ENCODE measurements at regions not wholly inside any gene's neighbourhood (a gene's known extent, or its start where the extent isn't known, plus 50 kb on each side); places are given as distances from the start of the nearest gene placed in this dataset.

GRCh38 chr5:120852222-120852860, 388.2 kb downstream of the PRR16 start:
- H3K36me3 ChIP-seq = no peaks in the 10 kb centered on the region
- H3K4me3 ChIP-seq = no peak overlapping the region
- no peak overlapping the region for H3K27ac ChIP-seq
- H3K27me3 ChIP-seq = no peaks in the 10 kb centered on the region
- peaks cover 7% of the 10 kb centered on the region; the same call in 1 of the 2 replicates for H3K4me1 ChIP-seq
- no peaks in the 10 kb centered on the region for H3K9me3 ChIP-seq (replicated peaks)
- no peak for DNase-seq

GRCh38 chr5:120866997-120867396, 402.9 kb downstream of the PRR16 start:
- H3K36me3 ChIP-seq = no peaks in the 10 kb centered on the region
- H3K4me1 ChIP-seq = no peaks in the 10 kb centered on the region
- no peak overlapping the region for H3K4me3 ChIP-seq
- no peaks in the 10 kb centered on the region for H3K9me3 ChIP-seq (replicated peaks)
- no peak overlapping the region for H3K27ac ChIP-seq
- H3K27me3 ChIP-seq = no peaks in the 10 kb centered on the region
- DNase-seq = no peak

- Histone ChIP-seq H3K36me3 (no peaks in the 10 kb centered on the region), H3K27me3 (no peaks in the 10 kb centered on the region), H3K27ac (no peak overlapping the region), H3K4me1 (no peaks in the 10 kb centered on the region), H3K9me3 (replicated peaks) (no peaks in the 10 kb centered on the region), H3K4me3 (no peak overlapping the region)
- DNase-seq = no peak
Observed at GRCh38 chr5:120869831-120870230, 405.7 kb downstream of the PRR16 start.

GRCh38 chr5:120872297-120872696, 408.2 kb downstream of the PRR16 start:
- H3K9me3 ChIP-seq (replicated peaks) = no peaks in the 10 kb centered on the region
- H3K27ac ChIP-seq = no peak overlapping the region
- H3K4me1 ChIP-seq = no peaks in the 10 kb centered on the region
- DNase-seq = no peak
- no peaks in the 10 kb centered on the region for H3K27me3 ChIP-seq
- no peaks in the 10 kb centered on the region for H3K36me3 ChIP-seq
- H3K4me3 ChIP-seq = no peak overlapping the region

- H3K4me3 ChIP-seq = no peak overlapping the region
- no peak for DNase-seq
- H3K27ac ChIP-seq = no peak overlapping the region
- no peaks in the 10 kb centered on the region for H3K4me1 ChIP-seq
- no peaks in the 10 kb centered on the region for H3K36me3 ChIP-seq
- no peaks in the 10 kb centered on the region for H3K9me3 ChIP-seq (replicated peaks)
- H3K27me3 ChIP-seq = no peaks in the 10 kb centered on the region
Observed at GRCh38 chr5:120873083-120873482, 409.0 kb downstream of the PRR16 start.

GRCh38 chr5:120874081-120874862, 410.2 kb downstream of the PRR16 start:
- no peak overlapping the region for H3K27ac ChIP-seq
- H3K9me3 ChIP-seq (replicated peaks) = no peaks in the 10 kb centered on the region
- H3K4me1 ChIP-seq = no peaks in the 10 kb centered on the region
- no peaks in the 10 kb centered on the region for H3K36me3 ChIP-seq
- H3K27me3 ChIP-seq = no peaks in the 10 kb centered on the region
- no peak for DNase-seq
- no peak overlapping the region for H3K4me3 ChIP-seq

- no peaks in the 10 kb centered on the region for H3K27me3 ChIP-seq
- no peak for DNase-seq
- no peaks in the 10 kb centered on the region for H3K9me3 ChIP-seq (replicated peaks)
- H3K36me3 ChIP-seq = no peaks in the 10 kb centered on the region
- no peak overlapping the region for H3K27ac ChIP-seq
- H3K4me3 ChIP-seq = no peak overlapping the region
- no peaks in the 10 kb centered on the region for H3K4me1 ChIP-seq
Observed at GRCh38 chr5:120882038-120882775, 418.1 kb downstream of the PRR16 start.

GRCh38 chr5:120886351-120886860, 422.3 kb downstream of the PRR16 start:
- no peaks in the 10 kb centered on the region for H3K4me1 ChIP-seq
- H3K4me3 ChIP-seq = no peak overlapping the region
- H3K9me3 ChIP-seq (replicated peaks) = no peaks in the 10 kb centered on the region
- no peaks in the 10 kb centered on the region for H3K27me3 ChIP-seq
- no peak overlapping the region for H3K27ac ChIP-seq
- DNase-seq = no peak
- H3K36me3 ChIP-seq = no peaks in the 10 kb centered on the region

GRCh38 chr5:120895660-120896059, 431.6 kb downstream of the PRR16 start:
- DNase-seq = no peak
- Histone ChIP-seq H3K36me3 (no peaks in the 10 kb centered on the region), H3K9me3 (replicated peaks) (no peaks in the 10 kb centered on the region), H3K27ac (no peak overlapping the region), H3K4me1 (no peaks in the 10 kb centered on the region), H3K27me3 (no peaks in the 10 kb centered on the region), H3K4me3 (no peak overlapping the region)

- Histone ChIP-seq H3K27ac (no peak overlapping the region), H3K36me3 (no peaks in the 10 kb centered on the region), H3K4me3 (no peak overlapping the region), H3K4me1 (no peaks in the 10 kb centered on the region), H3K9me3 (replicated peaks) (no peaks in the 10 kb centered on the region), H3K27me3 (no peaks in the 10 kb centered on the region)
- no peak for DNase-seq
Observed at GRCh38 chr5:120901199-120901598, 437.1 kb downstream of the PRR16 start.

GRCh38 chr5:120907953-120908352, 443.9 kb downstream of the PRR16 start:
- H3K4me3 ChIP-seq = no peak overlapping the region
- H3K27me3 ChIP-seq = no peaks in the 10 kb centered on the region; the same call in 1 of the 2 replicates
- H3K4me1 ChIP-seq = no peaks in the 10 kb centered on the region
- no peaks in the 10 kb centered on the region for H3K9me3 ChIP-seq (replicated peaks)
- DNase-seq = no peak
- no peak overlapping the region for H3K27ac ChIP-seq
- no peaks in the 10 kb centered on the region for H3K36me3 ChIP-seq

- Histone ChIP-seq H3K36me3 (no peaks in the 10 kb centered on the region), H3K27me3 (no peaks in the 10 kb centered on the region; the same call in 1 of the 2 replicates), H3K27ac (no peak overlapping the region), H3K9me3 (replicated peaks) (no peaks in the 10 kb centered on the region), H3K4me3 (no peak overlapping the region), H3K4me1 (no peaks in the 10 kb centered on the region)
- DNase-seq = no peak
Observed at GRCh38 chr5:120910629-120911028, 446.5 kb downstream of the PRR16 start.

GRCh38 chr5:120913396-120913795, 449.3 kb downstream of the PRR16 start:
- H3K27ac ChIP-seq = no peak overlapping the region
- H3K27me3 ChIP-seq = no peaks in the 10 kb centered on the region; the same call in 1 of the 2 replicates
- DNase-seq = peak in 1 of 2 experiments; percentile 31
- no peaks in the 10 kb centered on the region for H3K9me3 ChIP-seq (replicated peaks)
- no peaks in the 10 kb centered on the region for H3K4me1 ChIP-seq
- no peaks in the 10 kb centered on the region for H3K36me3 ChIP-seq
- no peak overlapping the region for H3K4me3 ChIP-seq

- no peak for DNase-seq
- Histone ChIP-seq H3K27ac (no peak overlapping the region), H3K4me1 (no peaks in the 10 kb centered on the region), H3K36me3 (no peaks in the 10 kb centered on the region), H3K27me3 (no peaks in the 10 kb centered on the region), H3K9me3 (replicated peaks) (no peaks in the 10 kb centered on the region), H3K4me3 (no peak overlapping the region)
Observed at GRCh38 chr5:120917214-120917758, 453.2 kb downstream of the PRR16 start.

- H3K4me3 ChIP-seq = no peak overlapping the region
- no peaks in the 10 kb centered on the region for H3K9me3 ChIP-seq (replicated peaks)
- no peaks in the 10 kb centered on the region for H3K36me3 ChIP-seq
- H3K27ac ChIP-seq = no peak overlapping the region
- no peaks in the 10 kb centered on the region for H3K27me3 ChIP-seq
- H3K4me1 ChIP-seq = no peaks in the 10 kb centered on the region
- no peak for DNase-seq
Observed at GRCh38 chr5:120919017-120919416, 454.9 kb downstream of the PRR16 start.

All from SJCRH30 (cell line).